ENCODE measurements at regions not wholly inside any gene's neighbourhood (a gene's known extent, or its start where the extent isn't known, plus 50 kb on each side); places are given as distances from the start of the nearest gene placed in this dataset.

DNA sequence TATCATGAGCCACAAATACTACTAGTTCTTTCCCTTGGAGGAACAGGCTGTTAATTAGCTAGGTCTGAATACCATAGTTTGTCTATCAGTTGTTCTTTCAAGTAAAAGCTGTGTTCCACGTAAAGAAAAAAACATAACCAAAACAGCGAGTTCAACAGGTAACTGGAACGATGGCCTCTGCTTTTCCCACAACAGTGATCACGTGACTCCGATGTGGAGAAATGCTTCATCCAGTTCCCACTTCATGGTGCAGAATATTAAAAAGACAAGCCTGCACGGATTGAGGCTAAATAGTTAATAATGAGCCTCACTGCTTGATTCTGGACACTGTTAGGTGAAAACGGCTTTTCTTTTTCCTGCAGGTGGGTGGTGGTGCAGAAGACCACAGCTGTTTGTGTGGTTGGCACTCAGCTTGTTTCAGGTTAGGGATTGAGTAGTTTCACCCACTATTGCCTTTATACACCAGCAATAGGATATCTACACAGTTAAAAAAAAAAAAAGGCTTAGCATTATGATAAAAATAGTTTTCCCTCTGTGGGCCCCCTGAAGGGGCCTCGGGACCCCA is 88.1 kb downstream of the DACT2 start:
- DNase-seq (ENCODE audit: extremely low read depth in 1 of 11, low read depth in 9 of 11, low spot score in 4 of 11), result no peak

DNA sequence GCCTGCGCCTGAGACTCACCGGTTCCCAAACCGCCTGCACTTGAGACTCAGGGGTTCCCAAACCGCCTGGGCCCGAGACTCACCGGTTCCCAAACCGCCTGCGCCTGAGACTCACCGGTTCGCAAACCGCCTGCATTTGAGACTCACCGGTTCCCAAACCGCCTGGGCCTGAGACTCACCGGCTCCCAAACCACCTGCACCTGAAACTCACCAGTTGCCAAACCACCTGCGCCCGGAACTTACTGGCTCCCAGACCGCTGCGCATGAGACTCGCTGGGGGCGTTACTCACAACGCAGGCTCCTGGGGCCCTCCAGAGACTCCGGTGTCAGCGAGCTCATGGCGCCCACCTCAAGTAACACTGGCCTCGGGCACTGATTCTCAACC is 90.2 kb downstream of the DACT2 start:
- no peak for DNase-seq (ENCODE audit: extremely low read depth in 1 of 11, low read depth in 9 of 11, low spot score in 4 of 11)

DNA sequence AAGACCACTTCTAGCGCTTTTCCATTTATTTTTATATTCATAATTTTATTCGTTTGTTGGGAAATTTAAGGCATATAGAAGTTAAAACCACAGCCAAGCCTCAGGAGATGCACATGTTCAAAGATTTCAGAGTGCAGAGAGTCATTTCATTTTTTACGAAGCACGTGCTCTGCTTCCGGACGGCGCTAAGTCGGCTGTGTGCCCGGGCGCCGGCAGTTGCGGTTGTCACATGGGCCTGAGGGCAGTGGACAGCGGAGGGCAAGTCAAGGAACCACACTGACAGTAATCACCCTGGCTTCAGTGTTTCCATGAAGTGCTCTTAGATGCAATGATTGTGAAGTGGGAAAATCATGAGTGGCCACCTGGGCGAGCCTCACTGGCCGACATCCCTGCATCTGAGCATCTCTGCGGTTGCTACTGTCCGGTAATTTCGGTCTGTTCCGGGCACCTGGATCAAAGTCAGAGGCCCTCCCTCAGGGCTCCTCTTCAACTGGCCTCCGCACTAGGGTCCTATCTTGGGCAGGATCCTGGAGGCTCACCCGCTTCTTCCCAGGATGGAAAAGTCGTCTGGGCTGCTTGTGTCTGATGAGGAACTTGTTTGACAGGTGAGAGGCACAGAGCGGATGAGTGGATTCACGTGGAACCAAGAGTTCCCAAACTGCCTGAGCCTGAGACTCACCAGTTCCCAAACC is 90.8 kb downstream of the DACT2 start:
- no peak for DNase-seq (ENCODE audit: extremely low read depth in 1 of 11, low read depth in 9 of 11, low spot score in 4 of 11)

DNA sequence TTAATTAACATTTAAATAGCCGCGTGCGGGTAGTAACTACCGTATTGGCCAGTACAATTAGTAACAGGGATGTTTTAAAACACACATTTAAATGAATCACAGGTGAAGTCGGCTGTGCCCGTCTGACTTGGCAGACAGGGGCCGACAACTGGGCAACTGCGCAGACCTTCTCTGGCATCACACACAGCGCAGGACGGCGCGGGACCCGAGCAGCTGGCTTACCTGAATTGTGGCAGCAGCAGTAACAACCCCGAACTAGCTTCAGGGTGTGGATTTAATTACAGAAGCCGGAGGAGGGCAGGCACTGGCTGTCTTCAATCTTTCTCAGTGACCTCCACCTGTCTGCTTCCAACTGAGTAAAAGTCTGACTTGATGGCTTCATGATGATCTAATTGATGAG is 91.7 kb downstream of the DACT2 start:
- no peak for DNase-seq (ENCODE audit: extremely low read depth in 1 of 11, low read depth in 9 of 11, low spot score in 4 of 11)

DNA sequence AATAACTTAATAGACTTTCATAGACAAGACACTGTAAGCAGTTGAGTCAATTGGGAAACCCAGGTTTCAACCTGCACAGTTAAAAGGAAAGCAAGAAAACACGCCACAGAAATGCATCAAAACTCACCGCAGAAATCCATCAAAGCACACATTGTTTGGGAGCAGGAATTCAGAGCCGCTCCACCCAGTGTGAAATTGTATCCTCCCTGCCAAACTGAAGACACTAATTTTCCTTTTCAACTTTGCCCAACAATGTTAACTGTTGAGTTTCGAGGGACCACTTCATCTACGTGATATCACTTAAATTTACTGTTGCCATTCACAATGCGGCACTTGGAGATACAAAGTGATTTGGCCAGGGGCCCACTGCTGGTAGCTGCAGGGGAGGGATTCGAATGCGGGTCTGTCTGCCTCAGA is 92.7 kb downstream of the DACT2 start:
- no peak for DNase-seq (ENCODE audit: extremely low read depth in 1 of 11, low read depth in 9 of 11, low spot score in 4 of 11)

DNA sequence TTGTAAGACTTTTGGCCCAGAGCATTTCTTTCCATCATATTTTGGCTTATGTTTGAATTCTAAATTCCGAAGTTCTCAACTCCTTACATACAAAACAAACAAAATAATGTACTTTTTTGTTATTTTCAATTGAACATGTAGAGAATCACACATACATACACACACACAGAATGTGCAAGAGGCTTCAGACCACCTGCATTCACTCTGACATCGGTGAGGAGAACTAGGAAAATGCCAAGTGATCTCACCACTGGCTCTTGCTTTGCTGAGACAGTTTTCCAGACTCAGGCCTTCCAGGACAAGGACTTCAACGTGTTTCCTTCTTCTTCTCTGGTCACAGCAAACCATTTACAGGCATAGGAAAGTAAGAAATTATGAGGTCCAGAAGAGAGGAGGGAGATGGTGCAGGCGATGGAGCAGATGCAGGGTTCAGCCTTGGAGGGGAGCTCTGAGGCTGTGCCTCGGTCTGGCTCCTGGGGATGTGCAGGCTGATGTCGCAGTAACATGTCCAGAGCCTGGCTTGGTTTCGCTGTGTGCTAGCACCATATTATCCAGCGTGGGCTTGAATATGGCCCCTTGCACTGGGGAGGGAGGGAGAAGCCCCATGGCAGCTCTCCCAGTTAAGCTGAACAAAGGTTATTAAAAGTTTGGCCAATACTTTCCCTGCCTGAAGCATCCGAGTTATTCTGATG is 93.4 kb downstream of the DACT2 start:
- DNase-seq (ENCODE audit: extremely low read depth in 1 of 11, low read depth in 9 of 11, low spot score in 4 of 11), result no peak

DNA sequence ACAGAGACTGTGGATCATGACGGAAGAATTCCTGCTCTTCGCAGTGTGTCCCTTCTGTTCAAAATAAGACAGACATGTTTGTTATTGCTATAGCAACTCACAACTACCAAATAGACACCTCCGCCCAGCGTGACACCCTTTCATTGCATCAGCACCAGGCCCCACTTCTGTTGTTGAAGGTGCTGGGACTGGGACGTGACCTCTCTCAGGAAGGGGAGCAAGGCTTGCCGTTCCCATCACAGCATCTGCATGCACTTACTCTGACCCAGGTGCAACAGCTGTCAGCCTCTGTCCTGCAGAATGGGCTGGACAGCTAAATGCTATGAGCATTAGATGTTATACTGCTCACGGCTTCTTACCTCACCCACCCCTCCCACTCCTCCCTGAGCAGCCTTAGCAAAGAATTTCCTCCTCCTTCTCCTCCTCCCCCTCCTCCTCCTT is 94.1 kb downstream of the DACT2 start:
- no peak for DNase-seq (ENCODE audit: extremely low read depth in 1 of 11, low read depth in 9 of 11, low spot score in 4 of 11)

DNA sequence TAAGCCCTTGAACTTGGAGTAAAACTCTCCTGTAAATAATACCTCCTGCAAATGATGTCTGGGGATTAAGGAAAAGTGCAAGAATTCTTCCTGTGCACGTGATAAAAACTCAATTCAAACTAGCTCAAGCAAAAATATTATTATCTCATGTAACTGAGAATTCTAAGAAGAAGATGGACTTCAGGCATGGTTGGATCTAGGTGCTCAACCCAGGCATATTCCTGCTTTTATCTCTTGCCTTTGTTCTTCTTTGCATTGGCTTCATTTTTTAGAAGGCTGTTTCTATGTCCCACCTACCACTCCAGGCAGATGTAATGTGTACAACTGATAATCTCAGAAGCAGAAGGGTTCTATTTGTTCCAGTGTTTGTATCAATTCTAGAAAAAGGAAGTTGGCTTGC is 95.8 kb downstream of the DACT2 start:
- no peak for DNase-seq (ENCODE audit: extremely low read depth in 1 of 11, low read depth in 9 of 11, low spot score in 4 of 11)

DNA sequence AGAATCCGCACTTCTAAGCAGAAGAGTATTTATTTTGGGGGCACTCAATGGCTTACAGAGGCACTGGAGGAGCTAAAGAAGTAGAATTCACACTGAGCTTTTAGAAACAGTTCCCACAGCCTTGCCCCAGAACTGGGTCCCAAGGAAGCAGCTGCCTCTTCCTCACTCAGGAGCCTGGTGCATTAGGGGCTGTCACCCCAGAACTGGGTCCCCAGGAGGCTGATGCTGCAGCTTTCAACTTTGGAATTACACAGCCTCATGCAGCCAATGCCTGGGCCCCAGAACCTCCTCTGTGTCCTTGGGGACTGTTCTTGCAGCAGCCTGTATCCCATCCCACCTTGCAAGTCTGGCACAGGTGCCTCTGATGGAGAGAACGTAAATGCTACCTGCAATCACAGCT is 96.4 kb downstream of the DACT2 start:
- no peak for DNase-seq (ENCODE audit: extremely low read depth in 1 of 11, low read depth in 9 of 11, low spot score in 4 of 11)

DNA sequence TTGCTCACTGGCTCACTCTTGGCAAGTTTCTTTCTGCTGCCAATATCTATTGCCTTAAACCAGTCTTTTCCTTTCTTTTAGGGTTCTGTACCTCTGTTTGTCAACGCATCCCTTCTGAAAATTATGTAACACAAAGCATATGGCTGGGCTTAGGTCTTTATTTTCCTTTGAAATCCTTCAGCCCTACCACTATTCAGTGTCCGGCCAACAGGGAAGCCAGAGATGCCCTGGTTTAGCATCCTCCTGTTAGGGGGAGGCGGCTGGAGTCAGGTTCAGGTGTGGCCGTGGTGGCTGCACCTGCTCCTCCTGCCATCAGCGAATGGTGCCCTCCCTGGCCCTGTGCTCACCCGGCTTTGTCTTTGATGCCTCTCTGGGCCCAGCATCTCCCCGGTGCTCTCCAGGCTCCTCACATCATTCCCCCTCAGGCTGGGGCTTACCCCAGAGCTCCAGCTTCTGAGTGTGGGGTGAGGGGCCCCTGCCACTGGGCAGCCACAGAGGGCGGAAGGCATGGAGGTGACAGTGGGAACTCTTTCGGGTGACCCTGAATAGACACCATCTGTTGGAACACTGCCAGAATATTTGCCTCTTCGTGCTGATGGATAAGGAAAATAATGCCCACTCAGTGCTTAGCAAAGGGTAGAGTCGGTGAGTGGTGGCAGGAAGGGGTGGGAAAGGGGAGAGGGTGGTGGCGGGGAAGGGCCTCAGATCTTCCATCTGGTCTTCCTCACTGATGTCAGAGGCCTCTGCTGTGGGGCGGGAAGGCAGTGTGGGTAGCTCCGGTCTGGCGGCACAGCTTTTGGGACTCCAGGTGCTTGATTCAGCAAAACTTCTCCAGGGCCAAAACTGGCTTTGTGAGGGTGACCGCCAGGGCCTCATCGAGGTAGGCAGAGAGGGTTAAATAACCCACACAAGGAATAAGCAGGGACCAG is 97.2 kb downstream of the DACT2 start:
- no peak for DNase-seq (ENCODE audit: extremely low read depth in 1 of 11, low read depth in 9 of 11, low spot score in 4 of 11)

DNA sequence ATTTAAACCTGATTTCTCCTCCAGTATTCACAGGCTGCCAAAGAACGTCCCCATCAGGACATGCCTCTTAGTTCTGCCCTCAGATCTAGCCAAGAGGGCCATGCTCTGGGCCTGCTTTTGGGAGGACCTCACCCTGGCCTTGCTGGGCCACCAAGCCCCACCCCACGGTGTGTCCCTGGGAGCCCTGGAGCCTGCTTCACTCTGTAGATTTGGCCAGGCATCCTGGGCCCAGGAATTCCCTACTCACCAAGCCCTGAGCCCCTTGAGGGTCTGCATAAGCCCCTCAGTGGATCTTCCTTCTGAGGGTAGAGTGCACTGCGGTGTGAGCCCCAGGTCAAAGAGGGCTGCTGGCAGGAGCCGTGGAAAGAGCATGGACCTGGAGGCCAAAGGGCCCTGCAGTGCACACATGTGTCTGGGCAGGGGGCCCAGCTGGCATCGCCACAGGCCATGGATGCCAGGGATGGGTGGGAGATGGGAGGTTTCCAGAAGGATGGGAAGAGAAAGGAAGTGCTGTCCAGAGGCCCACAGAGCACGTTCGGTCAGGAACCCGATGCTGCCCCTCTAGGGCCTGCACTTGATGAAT is 98.0 kb downstream of the DACT2 start:
- no peak for DNase-seq (ENCODE audit: extremely low read depth in 1 of 11, low read depth in 9 of 11, low spot score in 4 of 11)

DNA sequence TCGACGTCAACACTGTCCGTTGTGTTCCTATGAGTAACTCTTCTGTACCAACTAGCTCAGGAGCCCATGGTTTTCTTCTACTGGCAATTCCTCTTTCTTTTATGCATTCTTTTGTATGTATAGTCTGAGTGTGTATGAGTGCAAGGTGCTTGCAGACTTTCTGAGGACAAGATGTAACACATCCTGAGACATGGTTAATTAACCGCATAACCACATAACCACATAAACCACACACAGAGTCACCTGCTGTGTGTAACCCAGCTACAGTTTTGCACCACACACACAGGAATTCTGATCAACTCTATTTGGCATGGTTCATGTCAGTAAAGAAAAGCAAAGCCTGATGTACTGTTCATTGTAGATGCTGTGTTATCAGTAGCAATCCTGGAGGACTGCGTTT is 98.6 kb downstream of the DACT2 start:
- DNase-seq (ENCODE audit: extremely low read depth in 1 of 11, low read depth in 9 of 11, low spot score in 4 of 11), result no peak

DNA sequence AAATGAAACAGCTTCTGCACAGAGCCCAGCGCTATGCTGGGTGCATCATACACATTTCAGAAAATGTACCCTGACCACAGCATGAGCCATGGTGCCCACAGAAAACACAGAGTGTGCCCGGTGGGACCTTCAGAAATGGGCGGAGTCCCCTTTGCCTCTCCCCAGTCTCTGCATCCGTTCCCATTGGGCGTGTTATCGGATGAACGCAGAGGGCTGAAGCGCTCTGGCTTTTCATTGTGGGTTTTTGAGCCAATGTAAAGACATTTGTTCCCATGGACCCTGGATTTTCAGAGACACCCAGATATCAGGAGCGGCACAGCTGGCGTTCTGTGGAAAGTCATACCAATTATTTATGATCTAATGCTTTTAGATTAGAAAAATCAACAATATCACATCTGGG is 99.8 kb downstream of the DACT2 start:
- no peak for DNase-seq (ENCODE audit: extremely low read depth in 1 of 11, low read depth in 9 of 11, low spot score in 4 of 11)

DNA sequence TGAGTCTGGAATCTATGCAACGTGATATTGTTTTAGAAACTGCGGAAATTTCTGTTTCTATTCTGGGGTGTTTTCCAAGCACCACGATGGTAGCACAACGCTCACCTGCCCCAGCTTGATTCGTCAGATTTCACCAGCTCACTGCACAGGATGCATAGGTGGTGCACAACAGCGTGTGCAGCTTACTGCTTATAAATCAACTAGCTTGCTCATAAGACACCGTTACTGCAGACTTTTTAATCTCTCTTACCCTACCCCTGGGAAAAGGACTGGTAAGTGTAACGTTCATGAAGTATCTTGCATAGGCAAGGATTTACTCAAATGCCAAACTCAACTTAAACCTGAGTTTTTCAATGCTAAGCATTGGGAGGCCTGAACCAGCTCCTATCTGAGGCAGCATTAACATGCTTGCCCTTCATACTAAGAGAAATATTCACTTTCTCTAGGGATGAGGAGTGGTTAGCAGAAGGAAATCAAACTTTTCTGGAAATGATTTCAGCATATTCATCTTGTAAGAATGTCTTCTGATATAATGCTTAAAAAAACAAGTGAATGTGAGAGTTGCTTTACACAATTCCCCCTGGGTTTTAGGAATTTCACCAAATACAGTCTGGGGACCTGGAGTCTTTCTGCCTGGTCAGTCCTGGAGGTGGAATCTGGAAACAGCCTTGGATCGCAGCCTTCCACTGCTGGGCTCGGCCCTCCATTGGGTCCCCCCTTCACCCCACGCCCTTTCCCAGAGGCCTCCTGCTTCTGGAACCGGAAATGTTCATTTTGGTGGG is 100.6 kb downstream of the DACT2 start:
- no peak for DNase-seq (ENCODE audit: extremely low read depth in 1 of 11, low read depth in 9 of 11, low spot score in 4 of 11)

DNA sequence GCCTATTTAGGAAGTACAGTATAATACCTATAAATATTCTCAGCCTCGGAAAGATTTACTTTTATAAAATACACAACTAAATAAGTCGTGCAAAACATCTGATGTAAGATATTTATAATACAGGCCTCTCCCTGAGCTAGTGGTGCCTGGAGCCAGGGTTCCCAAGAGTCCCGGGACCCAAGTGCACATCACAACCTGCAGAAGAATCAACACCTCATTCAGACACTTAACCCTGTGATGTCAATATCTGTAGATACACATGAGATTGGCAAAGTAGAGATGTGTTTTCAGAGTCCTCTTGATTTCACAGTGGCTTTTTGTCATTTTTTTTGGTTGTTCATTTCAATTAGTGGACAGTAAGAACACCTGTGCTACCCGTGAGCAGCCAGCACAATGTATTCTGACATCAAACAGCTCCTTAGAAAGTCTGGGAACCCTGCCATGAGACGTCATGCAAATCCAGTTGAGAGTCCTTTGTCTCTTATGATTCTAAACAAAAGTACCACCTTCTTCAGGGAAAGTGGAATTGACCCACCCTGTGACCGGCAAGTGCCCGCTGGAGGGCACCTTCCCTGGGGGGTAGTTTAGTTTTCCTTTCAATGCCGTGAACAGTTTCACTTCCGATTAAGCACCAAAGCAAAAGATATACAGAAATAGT is 101.6 kb downstream of the DACT2 start:
- DNase-seq (ENCODE audit: extremely low read depth in 1 of 11, low read depth in 9 of 11, low spot score in 4 of 11), result no peak

DNA sequence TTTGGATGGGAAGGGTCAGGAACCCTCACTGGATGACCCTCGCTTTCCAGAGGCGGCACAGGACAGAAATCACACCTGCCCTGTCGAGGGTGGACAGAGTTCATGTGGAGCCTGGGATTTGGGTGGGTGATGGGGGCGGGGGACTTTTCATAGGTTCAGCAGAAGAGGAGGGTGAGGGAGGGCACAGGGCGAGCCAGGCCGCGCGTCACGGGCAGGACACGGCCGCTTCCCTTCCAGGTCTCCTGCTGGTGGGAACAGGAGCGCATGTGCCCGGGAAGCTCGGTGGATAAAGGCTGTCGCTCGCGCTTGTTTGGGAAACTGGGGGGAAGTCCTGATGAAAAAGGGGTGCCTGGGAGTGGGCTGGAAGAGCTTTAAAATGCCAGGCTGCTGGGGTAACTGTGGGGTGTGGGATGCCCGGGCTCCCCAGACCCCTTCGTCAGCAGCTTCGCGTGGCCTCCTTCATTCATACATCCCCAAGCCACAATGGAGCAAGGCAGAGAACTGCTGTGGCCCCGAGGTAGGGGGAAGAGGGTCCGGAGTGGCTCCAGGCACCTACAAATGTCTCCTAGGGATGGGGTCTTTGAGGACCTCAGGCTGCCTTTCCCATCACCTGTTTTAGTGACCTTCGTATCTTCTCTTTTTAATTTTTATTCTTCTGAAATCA is 102.2 kb downstream of the DACT2 start:
- DNase-seq (ENCODE audit: extremely low read depth in 1 of 11, low read depth in 9 of 11, low spot score in 4 of 11), result no peak

DNA sequence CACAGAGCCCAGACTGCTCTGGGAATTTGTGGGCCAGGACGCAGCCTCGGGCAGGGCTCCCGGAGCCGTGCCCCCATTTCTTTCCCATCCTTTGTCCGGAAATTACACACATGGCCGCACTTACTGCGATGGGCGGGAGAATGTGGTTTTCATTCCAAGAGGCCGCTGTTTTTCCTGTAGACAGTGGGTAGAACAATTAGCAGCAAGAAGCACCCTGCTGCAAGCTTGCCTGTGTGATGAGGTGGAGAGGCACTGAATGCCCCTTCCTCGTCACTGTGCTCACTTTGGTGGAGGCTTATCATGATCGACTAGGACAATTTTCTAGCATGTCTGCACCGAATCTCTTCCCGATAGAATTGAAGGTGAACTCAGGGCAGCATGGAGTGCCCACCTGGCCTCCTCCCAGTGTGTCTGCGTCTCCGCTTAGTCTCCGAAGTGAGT is 102.8 kb downstream of the DACT2 start:
- no peak for DNase-seq (ENCODE audit: extremely low read depth in 1 of 11, low read depth in 9 of 11, low spot score in 4 of 11)

DNA sequence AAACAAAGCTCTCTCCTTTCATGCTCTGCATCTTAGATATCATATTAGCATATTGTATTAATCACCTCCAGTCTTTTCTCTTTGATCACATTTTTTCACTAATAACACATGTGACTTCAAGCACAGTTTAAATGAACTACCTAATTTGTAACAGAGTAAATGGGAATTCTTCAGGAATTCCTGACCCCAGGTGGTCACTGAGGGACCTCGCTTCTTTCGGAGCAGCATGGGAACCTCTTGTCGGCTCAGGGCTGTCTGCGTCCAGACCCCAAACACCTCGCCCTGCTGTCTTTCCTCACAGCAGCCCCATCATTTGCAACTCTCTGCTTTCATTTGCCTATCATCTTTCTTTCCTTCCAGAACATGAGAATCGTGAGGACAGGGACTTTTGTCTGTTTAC is 103.5 kb downstream of the DACT2 start:
- no peak for DNase-seq (ENCODE audit: extremely low read depth in 1 of 11, low read depth in 9 of 11, low spot score in 4 of 11)
